ENCODE measurements at regions not wholly inside any gene's neighbourhood (a gene's known extent, or its start where the extent isn't known, plus 50 kb on each side); places are given as distances from the start of the nearest gene placed in this dataset.

GRCh38 chrX:115940348-115940747 lies 230.2 kb upstream of the AGTR2 start:
- H3K4me3 Mint-ChIP-seq (ENCODE audit: unreplicated experiment), result no peak overlapping the region
- H3K27me3 Mint-ChIP-seq (ENCODE audit: insufficient read depth, unreplicated experiment), result no peaks in the 10 kb centered on the region
- intact Hi-C loops (cut with micrococcal nuclease; ENCODE audit: unreplicated experiment), result loop anchor here (10.0 kb wide), 1 partner anchor 286 kb away; no protein-coding TSS in a partner anchor
- TF ChIP-seq CTCF (IDR thresholded peaks at IDR 0.05; ENCODE audit: insufficient read depth in 1 of 2, low read depth in 1 of 2, low read length in 1 of 2, severe bottlenecking in 1 of 2, unreplicated experiment in 1 of 2), result no peak
- no peaks in the 10 kb centered on the region for H3K4me1 Mint-ChIP-seq (ENCODE audit: low read depth, unreplicated experiment)
- Histone ChIP-seq H3K36me3 (ENCODE audit: control insufficient read depth, insufficient read depth, low read length) (no peaks in the 10 kb centered on the region), H3K4me3 (ENCODE audit: low read depth, low read length) (no peak overlapping the region), H3K9me3 (no peaks in the 10 kb centered on the region), H3K4me1 (no peaks in the 10 kb centered on the region), H3K27me3 (replicated peaks; ENCODE audit: control insufficient read depth, insufficient read depth, low read length) (no peaks in the 10 kb centered on the region)
- no peaks in the 10 kb centered on the region for H3K36me3 Mint-ChIP-seq (ENCODE audit: insufficient read depth, unreplicated experiment)
- no peaks in the 10 kb centered on the region for H3K9me3 Mint-ChIP-seq (ENCODE audit: unreplicated experiment)
- ChIA-PET POLR2A (no interaction called here), CTCF (no interaction called here)
- no peak overlapping the region for H3K27ac Mint-ChIP-seq (ENCODE audit: unreplicated experiment)
- no TSS peak for BruUV-seq (replicated peaks)
- DNase-seq, result no peak

GRCh38 chrX:115940888-115941332 lies 229.6 kb upstream of the AGTR2 start:
- peak in 1 of 2 experiments; percentile 56 for DNase-seq
- H3K36me3 ChIP-seq (ENCODE audit: control insufficient read depth, insufficient read depth, low read length), result no peaks in the 10 kb centered on the region
- no peaks in the 10 kb centered on the region for H3K9me3 ChIP-seq
- ChIA-PET CTCF (no interaction called here), POLR2A (no interaction called here)
- TF ChIP-seq CTCF (IDR thresholded peaks at IDR 0.05; ENCODE audit: insufficient read depth in 1 of 2, low read depth in 1 of 2, low read length in 1 of 2, severe bottlenecking in 1 of 2, unreplicated experiment in 1 of 2), result peak in 1 of 2 experiments; percentile 1
- no peak overlapping the region for H3K4me3 Mint-ChIP-seq (ENCODE audit: unreplicated experiment)
- no peaks in the 10 kb centered on the region for H3K27me3 ChIP-seq (replicated peaks; ENCODE audit: control insufficient read depth, insufficient read depth, low read length)
- H3K27ac Mint-ChIP-seq (ENCODE audit: unreplicated experiment), result peak overlapping the region; percentile 65
- H3K4me3 ChIP-seq (ENCODE audit: low read depth, low read length), result no peak overlapping the region
- H3K4me1 Mint-ChIP-seq (ENCODE audit: low read depth, unreplicated experiment), result no peaks in the 10 kb centered on the region
- H3K27me3 Mint-ChIP-seq (ENCODE audit: insufficient read depth, unreplicated experiment), result no peaks in the 10 kb centered on the region
- no peaks in the 10 kb centered on the region for H3K9me3 Mint-ChIP-seq (ENCODE audit: unreplicated experiment)
- no TSS peak for BruUV-seq (replicated peaks)
- intact Hi-C loops (cut with micrococcal nuclease; ENCODE audit: unreplicated experiment), result loop anchor here (10.0 kb wide), 1 partner anchor 286 kb away; no protein-coding TSS in a partner anchor
- H3K4me1 ChIP-seq, result no peaks in the 10 kb centered on the region
- H3K36me3 Mint-ChIP-seq (ENCODE audit: insufficient read depth, unreplicated experiment), result no peaks in the 10 kb centered on the region

GRCh38 chrX:115941388-115941787 lies 229.2 kb upstream of the AGTR2 start:
- Histone ChIP-seq H3K9me3 (no peaks in the 10 kb centered on the region), H3K4me3 (ENCODE audit: low read depth, low read length) (no peak overlapping the region), H3K36me3 (ENCODE audit: control insufficient read depth, insufficient read depth, low read length) (no peaks in the 10 kb centered on the region), H3K27me3 (replicated peaks; ENCODE audit: control insufficient read depth, insufficient read depth, low read length) (no peaks in the 10 kb centered on the region), H3K4me1 (no peaks in the 10 kb centered on the region)
- no peak for TF ChIP-seq CTCF (IDR thresholded peaks at IDR 0.05; ENCODE audit: insufficient read depth in 1 of 2, low read depth in 1 of 2, low read length in 1 of 2, severe bottlenecking in 1 of 2, unreplicated experiment in 1 of 2)
- H3K9me3 Mint-ChIP-seq (ENCODE audit: unreplicated experiment), result no peaks in the 10 kb centered on the region
- CTCF ChIA-PET, result no interaction called here
- H3K4me1 Mint-ChIP-seq (ENCODE audit: low read depth, unreplicated experiment), result no peaks in the 10 kb centered on the region
- DNase-seq, result no peak
- no peak overlapping the region for H3K4me3 Mint-ChIP-seq (ENCODE audit: unreplicated experiment)
- peak overlapping the region; percentile 65 for H3K27ac Mint-ChIP-seq (ENCODE audit: unreplicated experiment)
- intact Hi-C loops (cut with micrococcal nuclease; ENCODE audit: unreplicated experiment), result loop anchor here (10.0 kb wide), 1 partner anchor 287 kb away; no protein-coding TSS in a partner anchor
- no TSS peak for BruUV-seq (replicated peaks)
- POLR2A ChIA-PET, result no interaction called here
- H3K36me3 Mint-ChIP-seq (ENCODE audit: insufficient read depth, unreplicated experiment), result no peaks in the 10 kb centered on the region
- no peaks in the 10 kb centered on the region for H3K27me3 Mint-ChIP-seq (ENCODE audit: insufficient read depth, unreplicated experiment)
